SHP77 treated with DMSO at 0.1 percent for 48 hours (cell line): ENCODE measurements at regions not wholly inside any gene's neighbourhood (a gene's known extent, or its start where the extent isn't known, plus 50 kb on each side); places are given as distances from the start of the nearest gene placed in this dataset.

Experiments used
- DNase-seq: peaks from one replicate; lab custom pipeline; 2025; lab: John Stamatoyannopoulos, UW

DNA sequence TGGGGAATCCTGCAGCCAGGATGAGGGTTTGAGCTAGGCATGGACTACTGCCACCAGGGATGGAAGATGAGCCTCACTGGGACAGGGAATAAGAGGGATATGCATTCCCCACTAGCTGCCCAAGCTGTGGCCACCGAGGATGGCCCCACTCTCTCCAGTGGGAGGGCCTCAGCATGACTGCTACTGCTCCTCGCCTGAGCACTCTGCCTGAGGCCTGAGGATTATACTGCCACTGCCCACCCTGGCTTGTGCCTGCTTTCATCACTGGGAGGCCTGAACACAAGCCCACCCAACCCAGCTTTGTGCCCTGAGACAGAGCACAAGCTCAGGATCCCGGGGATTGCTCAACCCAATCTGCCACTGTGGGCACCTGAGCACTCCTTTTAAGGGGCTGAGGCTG lies 425.6 kb downstream of the RASEF start:
- DNase-seq = no peak

DNA sequence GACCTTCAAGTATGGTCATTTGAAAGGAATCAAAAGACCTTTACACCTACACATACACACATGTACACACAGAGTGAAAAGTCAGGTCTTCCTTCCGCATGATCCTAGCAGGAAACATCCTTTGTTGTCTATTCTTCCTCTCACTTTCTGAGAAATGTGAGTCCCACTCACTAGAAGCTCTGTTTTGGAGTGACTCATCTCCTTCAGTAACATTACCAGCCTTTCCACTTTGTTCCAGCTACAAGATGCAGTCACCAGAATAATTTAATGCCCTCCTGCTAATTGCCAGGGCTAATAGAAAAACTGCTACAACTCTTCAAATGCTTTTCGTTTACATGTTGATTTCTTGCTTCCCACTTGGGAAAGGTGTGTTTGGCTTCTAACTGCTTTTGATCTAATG lies 417.3 kb downstream of the RASEF start:
- DNase-seq = no peak

DNA sequence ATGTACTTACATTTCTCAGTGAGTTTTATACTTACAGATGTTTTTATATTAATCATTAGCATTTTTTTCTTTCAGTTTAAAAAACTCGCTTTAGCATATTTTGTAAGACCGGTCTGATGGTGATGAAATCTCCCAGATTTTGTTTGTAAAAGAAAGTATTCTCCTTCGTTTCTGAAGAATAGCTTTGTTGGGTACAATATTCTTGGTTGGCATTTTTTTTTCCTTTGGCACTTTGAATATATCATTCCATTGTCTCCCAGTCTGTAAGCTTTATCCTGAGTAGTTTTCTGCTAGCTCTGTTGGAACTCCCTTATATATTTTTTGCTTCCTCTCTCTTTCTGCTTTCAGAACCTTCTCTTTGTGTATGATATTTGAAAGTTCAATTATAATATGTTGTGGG lies 412.6 kb downstream of the RASEF start:
- DNase-seq = no peak

DNA sequence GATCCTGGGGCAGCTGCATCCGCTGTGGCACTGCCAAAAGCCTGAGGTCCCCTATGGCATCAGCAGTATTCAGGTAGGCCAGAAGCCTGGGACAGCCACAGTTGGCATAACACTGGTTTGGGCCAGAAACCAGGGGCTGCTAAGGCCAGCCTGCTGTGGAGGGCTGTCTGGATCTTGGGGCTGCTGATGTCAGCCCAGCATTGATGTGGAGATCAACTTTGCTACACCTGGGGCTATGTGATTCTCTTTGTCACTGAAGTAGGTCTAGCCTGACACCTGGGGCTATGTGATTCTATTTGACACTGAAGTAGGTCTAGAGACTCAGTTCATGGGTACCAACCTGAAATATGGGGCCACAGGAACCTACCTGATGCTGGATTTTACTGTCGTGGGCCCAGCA lies 411.5 kb downstream of the RASEF start:
- DNase-seq = no peak

DNA sequence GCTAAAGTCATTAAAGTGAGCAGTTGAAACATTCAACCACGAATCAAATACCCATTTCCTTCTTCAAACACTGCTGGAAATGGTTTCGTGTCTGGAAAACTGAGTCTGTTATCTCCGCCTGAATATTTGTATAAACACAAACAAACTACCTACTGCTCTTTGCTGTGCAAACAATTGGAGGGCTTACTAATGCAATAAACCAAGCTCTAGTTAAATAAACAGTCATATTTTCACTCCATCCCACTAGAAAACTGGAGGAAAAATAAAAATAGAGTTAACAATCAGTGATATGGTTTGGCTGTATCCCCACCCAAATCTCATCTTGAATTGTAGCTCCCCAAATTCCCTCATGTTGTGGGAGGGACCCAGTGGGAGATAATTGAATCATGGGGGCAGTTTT lies 397.6 kb downstream of the RASEF start:
- no peak for DNase-seq

DNA sequence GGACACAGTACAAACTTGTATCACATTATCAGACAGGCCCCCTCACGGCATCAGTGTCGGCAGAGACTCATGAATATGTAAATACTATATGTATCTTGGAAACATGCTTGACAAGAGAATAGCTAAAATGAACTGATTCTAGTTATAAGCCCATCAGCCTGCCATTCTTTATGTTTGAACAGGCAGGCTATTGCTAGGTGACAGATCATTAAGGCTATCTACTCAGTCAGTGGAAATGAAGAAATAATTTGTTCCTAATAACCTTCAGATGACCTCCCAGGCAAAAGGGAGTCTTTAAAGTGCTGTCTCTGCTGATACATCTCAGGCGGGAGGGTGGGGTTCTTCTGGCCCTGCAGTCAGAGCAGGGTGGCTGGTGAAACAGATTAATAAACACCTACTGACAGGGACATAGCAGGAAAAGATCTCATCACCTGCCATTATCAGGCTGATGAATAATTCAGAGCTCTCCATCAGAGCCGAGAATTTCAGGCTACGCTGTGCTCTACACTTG lies 394.2 kb downstream of the RASEF start:
- DNase-seq = no peak

GRCh38 chr9:82670000-82670399 lies 392.9 kb downstream of the RASEF start:
- DNase-seq = no peak

DNA sequence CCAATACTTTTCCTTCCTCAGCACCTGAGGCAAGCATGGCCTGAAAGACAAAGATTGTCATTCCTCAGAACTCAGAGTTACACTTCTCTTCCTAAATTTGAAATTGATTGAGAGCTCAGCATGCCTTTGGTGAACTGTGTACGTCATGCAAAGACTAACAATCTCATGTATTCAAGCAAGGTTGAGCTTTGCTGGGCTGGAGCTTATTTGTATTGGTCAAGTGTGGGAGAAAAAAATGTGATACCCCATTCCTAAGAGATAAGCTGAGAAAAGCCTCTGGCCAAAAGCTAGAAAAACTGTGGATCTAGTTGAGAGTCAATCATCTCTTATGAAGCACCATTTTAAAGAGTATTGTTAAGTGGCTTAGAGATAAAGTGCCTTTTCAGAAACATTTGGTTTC lies 392.2 kb downstream of the RASEF start:
- no peak for DNase-seq

GRCh38 chr9:82673201-82673600 lies 389.7 kb downstream of the RASEF start:
- DNase-seq = no peak

DNA sequence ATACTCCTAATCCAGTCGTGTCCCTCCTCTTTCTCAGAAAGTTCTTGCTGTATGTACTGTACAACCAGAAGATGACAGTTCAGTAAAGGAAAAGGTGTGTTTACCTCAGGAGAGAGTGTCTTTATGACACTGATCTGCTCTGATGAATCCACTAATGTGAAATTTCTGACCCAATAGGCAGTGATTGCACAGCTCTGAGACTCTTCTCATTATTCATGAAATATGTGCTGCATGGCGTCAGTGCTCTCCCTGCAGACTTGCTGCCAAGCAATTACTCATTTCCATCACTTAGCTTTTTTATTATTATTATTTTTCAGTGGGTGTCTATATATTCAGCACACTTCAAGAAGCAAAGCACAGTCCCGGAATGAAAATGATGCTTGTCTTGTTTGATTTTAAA lies 389.0 kb downstream of the RASEF start:
- DNase-seq = no peak

- DNase-seq = no peak
Observed at GRCh38 chr9:82675102-82675501, 387.8 kb downstream of the RASEF start.

GRCh38 chr9:82675605-82676004 lies 387.3 kb downstream of the RASEF start:
- DNase-seq = no peak

GRCh38 chr9:82677086-82677485 lies 385.9 kb downstream of the RASEF start:
- no peak for DNase-seq

DNA sequence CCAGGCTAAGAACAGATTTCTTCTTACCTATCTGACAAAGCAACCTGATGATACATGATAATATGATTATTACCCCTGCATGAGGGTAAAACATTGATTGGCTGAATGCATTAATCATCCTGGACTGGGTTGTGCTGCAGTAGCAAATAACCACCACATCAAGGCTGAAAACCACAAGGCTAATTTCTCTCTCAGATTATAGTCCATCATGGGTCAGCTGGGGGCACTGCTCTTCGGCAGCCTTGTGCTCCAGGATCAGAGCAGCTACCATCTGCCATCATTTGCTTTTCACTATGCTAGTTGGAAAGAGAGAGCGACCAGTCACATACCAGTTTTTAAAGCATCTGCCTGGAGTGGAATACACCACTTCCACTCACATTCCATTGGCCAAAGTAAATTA lies 383.5 kb downstream of the RASEF start:
- no peak for DNase-seq

- no peak for DNase-seq
Observed at GRCh38 chr9:82680179-82680935, 382.6 kb downstream of the RASEF start.

GRCh38 chr9:82681809-82682208 lies 381.1 kb downstream of the RASEF start:
- DNase-seq = no peak

- no peak for DNase-seq
Observed at GRCh38 chr9:82682431-82682830, 380.5 kb downstream of the RASEF start.

DNA sequence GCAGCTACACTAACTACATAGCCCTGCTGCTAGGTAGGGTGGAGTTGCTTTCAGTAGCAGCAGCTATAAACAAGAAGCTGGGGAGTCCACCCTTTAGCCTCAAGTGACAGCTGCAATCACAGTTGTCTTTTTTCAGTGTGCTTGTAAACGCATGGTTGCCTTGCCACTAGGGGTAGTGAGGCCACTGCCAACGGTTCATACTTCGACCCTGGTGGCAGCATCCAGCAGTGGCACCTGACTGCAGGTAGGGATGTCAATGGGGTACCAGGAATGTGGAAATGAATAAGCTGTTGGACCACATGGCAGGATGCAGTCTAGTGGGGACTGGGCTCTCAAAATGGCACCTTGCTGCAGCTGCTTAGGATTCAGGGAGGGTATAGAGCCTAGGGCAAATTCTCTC lies 367.2 kb downstream of the RASEF start:
- DNase-seq = no peak

- no peak for DNase-seq
Observed at GRCh38 chr9:82706786-82707185, 356.2 kb downstream of the RASEF start.

DNA sequence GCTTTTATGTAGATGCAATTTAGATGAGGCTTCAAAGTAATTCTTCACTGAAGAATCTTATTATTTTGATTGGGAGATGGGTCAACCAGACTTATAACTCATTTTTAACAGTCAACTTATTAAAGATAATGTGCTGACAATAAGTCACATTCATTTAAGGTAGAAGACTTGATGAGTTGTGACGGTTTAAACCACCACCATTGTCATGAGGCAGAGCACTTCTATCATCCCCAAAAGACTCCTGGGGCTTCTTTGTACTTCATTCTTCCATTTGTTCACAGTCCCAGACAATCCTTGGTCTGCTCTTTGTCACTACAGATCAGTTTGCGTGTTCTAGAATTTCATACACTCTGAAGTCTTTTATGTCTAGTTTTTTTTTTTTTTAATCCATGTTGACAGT lies 346.1 kb downstream of the RASEF start:
- no peak for DNase-seq

DNA sequence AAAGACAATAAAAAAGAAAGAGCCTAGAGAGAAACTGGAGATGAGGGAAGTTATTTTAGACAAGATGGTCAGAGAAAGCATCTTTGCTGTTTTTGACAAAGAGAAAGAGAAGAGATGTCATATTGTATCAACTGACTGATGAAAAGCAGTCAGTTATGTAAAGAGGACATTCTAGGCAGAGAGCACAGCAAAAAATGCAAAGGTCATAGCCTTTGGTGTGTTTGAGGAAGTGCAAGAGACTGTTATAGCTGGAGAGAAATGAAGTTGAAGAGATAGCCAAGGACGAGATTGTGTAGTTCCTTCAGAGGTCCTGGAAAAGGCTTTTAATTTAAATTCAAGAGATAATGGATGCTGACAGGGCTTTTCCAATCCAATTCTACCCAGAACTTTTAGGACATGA lies 342.4 kb downstream of the RASEF start:
- DNase-seq = no peak

DNA sequence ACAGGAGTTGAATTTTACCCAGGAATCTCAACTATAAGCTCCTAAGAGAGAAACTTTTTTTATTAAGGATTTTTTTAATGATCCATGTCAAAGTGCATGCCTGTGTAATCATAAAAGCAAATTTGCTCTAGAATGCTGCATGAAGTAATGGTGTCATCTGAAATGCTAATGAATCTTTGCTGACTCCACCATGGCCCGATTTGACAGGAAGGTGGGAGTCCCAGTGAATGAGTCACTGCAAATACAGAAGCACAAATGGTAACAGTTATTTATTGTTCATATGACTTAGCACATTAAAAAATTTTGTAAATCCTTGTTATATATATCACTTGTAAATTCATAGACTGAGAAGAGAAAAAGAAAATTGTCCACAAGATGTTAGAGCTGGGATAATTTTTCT lies 341.3 kb downstream of the RASEF start:
- no peak for DNase-seq

DNA sequence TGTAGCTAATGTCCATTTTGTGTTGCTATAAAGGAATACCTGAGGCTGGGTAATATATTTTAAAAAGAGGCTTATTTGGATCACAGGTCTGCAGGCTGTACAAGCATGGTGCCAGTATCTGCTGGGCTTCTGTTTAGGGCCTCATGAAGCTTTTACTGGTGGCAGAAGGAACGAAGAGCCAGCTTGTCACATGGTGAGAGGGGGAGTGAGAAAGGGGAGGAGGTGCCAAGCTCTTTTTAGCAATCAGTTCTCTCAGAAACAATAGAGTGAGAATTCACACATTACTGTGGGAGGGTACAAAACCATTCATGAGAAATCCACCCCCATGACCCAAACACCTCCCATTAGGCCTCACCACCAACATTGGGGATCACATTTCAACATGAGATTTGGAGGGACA lies 340.9 kb downstream of the RASEF start:
- no peak for DNase-seq

DNA sequence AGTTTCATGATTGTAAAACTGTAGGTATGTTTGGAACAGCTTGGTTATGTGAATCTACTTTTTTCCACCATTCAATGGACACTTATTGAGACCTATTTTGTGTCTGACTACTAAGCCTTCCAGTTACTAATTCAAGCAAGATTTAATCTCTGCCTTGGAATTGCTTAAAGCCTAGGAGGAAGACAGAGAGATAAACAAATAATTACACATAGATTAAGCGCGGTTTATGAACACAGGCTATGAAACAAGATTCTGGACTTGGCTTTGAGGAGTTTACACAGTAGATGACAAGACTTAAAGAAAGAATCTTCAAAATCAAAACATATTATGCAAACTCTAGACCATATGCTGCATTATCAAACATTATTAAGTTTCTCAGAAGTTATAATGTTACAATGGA lies 340.4 kb downstream of the RASEF start:
- no peak for DNase-seq
